HEK293T (cell line): ENCODE measurements at regions not wholly inside any gene's neighbourhood (a gene's known extent, or its start where the extent isn't known, plus 50 kb on each side); places are given as distances from the start of the nearest gene placed in this dataset.

Experiments
- ARNT ChIP-seq: fragments of 450-650 bp; IDR thresholded peaks from 2 replicates; pipeline ENCODE4 v1.6.1; 2017; ENCODE audit warnings: mild to moderate bottlenecking
- FOXM1 ChIP-seq: fragments of 450-650 bp; IDR thresholded peaks from 2 replicates; pipeline ENCODE4 v1.6.1; 2017; ENCODE audit warnings: mild to moderate bottlenecking, borderline replicate concordance
- L3MBTL2 ChIP-seq: fragments of 450-650 bp; conservative IDR thresholded peaks from 2 replicates; pipeline ENCODE4 v1.6.1; 2016; ENCODE audit warnings: mild to moderate bottlenecking
- LEF1 ChIP-seq: fragments of 450-650 bp; IDR thresholded peaks from 2 replicates; pipeline ENCODE4 v1.6.1; 2017; ENCODE audit warnings: mild to moderate bottlenecking, borderline replicate concordance
- NFRKB ChIP-seq: fragments of 450-650 bp; IDR thresholded peaks from 2 replicates; pipeline ENCODE4 v1.6.1; 2016; ENCODE audit warnings: mild to moderate bottlenecking, moderate library complexity
- SP1 ChIP-seq: fragments of 450-650 bp; IDR thresholded peaks from 2 replicates; pipeline ENCODE4 v1.6.1; 2017
- SUZ12 ChIP-seq: fragments of 450-650 bp; IDR thresholded peaks from 2 replicates; pipeline ENCODE4 v1.6.1; 2016; ENCODE audit warnings: mild to moderate bottlenecking
- TARDBP ChIP-seq: fragments of 450-650 bp; IDR thresholded peaks from 2 replicates; pipeline ENCODE4 v1.6.1; 2016

DNA sequence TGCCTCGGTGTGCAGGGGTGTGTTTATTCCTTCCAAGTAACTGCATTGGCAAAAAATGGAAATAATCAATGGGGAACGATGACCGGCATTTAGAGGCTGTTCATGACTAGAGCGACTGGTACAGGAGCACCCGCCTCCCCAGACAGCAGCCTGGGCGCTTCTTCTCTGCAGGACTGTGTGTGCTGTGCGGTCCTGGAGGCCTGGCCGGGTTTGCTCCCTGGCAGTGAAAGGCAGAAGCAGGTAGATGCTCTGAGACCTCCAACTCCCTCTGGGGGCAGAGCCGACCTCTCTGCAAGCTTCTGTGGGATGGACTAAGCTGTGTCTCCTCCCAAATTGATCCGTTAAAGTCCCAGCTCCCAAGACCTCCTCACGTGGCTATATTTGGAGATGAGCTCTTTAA is 59.2 kb upstream of the ACTRT2 start:
- TF ChIP-seq SUZ12 (no peak), NFRKB (no peak), TARDBP (no peak), ARNT (no peak), L3MBTL2 (no peak), FOXM1 (no peak), SP1 (no peak), LEF1 (no peak)
